ENCODE measurements at regions not wholly inside any gene's neighbourhood (a gene's known extent, or its start where the extent isn't known, plus 50 kb on each side); places are given as distances from the start of the nearest gene placed in this dataset.

GRCh38 chr6:22808466-22808865, 239.1 kb downstream of the HDGFL1 start:
- no peak for DNase-seq (ENCODE audit: low spot score)

GRCh38 chr6:22809370-22809769, 240.0 kb downstream of the HDGFL1 start:
- no peak for DNase-seq (ENCODE audit: low spot score)

- DNase-seq (ENCODE audit: low spot score) = no peak
Measured at GRCh38 chr6:22819209-22819608, 249.8 kb downstream of the HDGFL1 start.

- no peak for DNase-seq (ENCODE audit: low spot score)
Measured at GRCh38 chr6:22821664-22822320, 252.4 kb downstream of the HDGFL1 start.

- no peak for DNase-seq (ENCODE audit: low spot score)
Measured at GRCh38 chr6:22825210-22825609, 255.8 kb downstream of the HDGFL1 start.

- no peak for DNase-seq (ENCODE audit: low spot score)
Measured at GRCh38 chr6:22826961-22827360, 257.6 kb downstream of the HDGFL1 start.

GRCh38 chr6:22827760-22828159, 258.4 kb downstream of the HDGFL1 start:
- DNase-seq (ENCODE audit: low spot score) = no peak

GRCh38 chr6:22828179-22829062, 259.1 kb downstream of the HDGFL1 start:
- peak; percentile 86 for DNase-seq (ENCODE audit: low spot score)

- DNase-seq (ENCODE audit: low spot score) = no peak
Measured at GRCh38 chr6:22829070-22829469, 259.7 kb downstream of the HDGFL1 start.

GRCh38 chr6:22830463-22830862, 261.1 kb downstream of the HDGFL1 start:
- no peak for DNase-seq (ENCODE audit: low spot score)

- no peak for DNase-seq (ENCODE audit: low spot score)
Measured at GRCh38 chr6:22833191-22833590, 263.8 kb downstream of the HDGFL1 start.

- no peak for DNase-seq (ENCODE audit: low spot score)
Measured at GRCh38 chr6:22838345-22838744, 269.0 kb downstream of the HDGFL1 start.

- DNase-seq (ENCODE audit: low spot score) = no peak
Measured at GRCh38 chr6:22845467-22845866, 276.1 kb downstream of the HDGFL1 start.

GRCh38 chr6:22848121-22848520, 278.8 kb downstream of the HDGFL1 start:
- DNase-seq (ENCODE audit: low spot score) = no peak

- DNase-seq (ENCODE audit: low spot score) = no peak
Measured at GRCh38 chr6:22849921-22850320, 280.6 kb downstream of the HDGFL1 start.

- no peak for DNase-seq (ENCODE audit: low spot score)
Measured at GRCh38 chr6:22852101-22852500, 282.7 kb downstream of the HDGFL1 start.

- DNase-seq (ENCODE audit: low spot score) = no peak
Measured at GRCh38 chr6:22873513-22874136, 304.3 kb downstream of the HDGFL1 start.

GRCh38 chr6:22875845-22876244, 306.5 kb downstream of the HDGFL1 start:
- DNase-seq (ENCODE audit: low spot score) = no peak

GRCh38 chr6:22878324-22878701, 308.9 kb downstream of the HDGFL1 start:
- DNase-seq (ENCODE audit: low spot score) = no peak

- DNase-seq (ENCODE audit: low spot score) = no peak
Measured at GRCh38 chr6:22878706-22879105, 309.3 kb downstream of the HDGFL1 start.

GRCh38 chr6:22880686-22881433, 311.5 kb downstream of the HDGFL1 start:
- DNase-seq (ENCODE audit: low spot score) = peak; percentile 21

- DNase-seq (ENCODE audit: low spot score) = no peak
Measured at GRCh38 chr6:22882581-22882980, 313.2 kb downstream of the HDGFL1 start.

Data from LoVo (cell line).